ENCODE measurements at regions not wholly inside any gene's neighbourhood (a gene's known extent, or its start where the extent isn't known, plus 50 kb on each side); places are given as distances from the start of the nearest gene placed in this dataset.
A peak's percentile ranks its signal among the peaks of the same experiment; 100 is the strongest.

DNA sequence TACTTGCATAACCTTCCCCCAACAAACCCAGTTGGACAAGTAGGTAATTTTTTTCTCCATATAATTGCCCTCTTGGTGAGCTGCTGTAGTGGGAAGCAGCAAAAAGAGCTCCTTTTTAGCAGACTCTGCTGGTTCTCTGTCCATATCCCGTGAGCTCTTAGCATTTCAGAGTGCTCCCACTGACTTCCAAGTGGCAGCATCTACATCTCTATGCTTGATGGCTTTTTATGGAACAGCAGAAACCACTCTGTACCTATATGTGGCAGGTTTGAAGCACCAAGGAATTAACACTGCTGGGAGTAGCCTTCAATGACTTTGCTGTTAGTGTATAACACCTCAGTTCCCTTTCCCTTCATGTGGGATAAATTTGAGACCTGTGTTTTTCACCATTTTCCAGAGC is 168.4 kb upstream of the NHS start:
- DNase-seq, result no peak

DNA sequence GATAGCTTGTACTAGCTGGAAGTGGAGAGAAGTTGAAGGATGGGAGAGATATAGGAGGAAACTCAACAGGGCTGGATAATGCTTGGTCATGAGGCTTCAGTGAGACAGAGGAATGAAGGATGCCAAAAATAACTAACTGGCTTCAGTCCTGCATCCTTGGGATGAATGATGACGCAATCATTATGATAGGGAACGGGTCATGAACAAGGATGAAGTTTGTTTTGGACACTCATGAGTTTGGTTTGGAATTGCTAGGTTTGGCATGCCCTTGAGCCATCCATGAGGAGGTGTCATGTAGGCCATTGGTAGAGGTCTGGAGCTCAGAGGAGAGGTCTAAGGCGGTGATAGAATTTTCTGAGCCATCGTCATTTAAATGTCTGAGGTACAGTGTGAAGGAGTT is 160.0 kb upstream of the NHS start:
- DNase-seq, result no peak

- DNase-seq, result no peak
These were observed 148.3 kb upstream of the NHS start for GRCh38 chrX:17226736-17227135.

DNA sequence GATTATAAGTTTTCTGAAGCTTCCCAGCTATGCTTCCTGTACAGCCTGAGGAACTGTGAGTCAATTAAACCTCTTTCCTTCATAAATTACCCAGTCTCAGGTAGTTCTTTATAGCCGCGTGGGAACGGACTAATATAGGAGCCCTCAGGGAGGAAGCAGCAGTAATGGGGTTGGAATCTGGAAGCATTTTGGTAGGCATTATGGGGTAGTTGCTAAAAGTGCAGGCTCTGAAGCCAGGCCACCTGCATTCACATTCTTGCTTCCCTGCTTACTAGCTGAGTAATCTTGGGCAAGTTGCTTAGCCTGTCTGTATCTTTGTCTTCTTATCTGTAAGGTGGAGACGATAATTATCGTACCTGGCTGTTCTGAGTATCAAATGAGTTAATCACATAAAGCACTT is 137.9 kb upstream of the NHS start:
- DNase-seq, result no peak

DNA sequence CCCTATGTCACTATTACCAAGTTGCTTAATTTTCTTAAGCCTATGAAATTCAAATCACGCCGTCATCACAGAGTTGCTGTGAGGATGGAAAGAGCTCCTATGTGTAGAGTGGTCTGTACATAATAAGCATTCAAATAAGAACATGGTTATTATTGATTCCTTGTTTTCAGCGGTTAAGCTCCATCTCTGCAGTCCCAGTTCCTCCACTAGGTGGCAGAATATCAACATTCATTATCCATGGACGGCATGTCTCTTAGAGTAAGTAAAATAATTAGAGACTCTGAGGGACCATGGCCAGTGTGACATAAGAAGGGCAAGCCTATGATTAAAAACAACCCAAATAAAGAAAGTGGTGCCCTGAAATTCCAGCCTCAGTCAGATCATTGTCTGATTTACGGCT is 132.5 kb upstream of the NHS start:
- DNase-seq, result peak; percentile 41

DNA sequence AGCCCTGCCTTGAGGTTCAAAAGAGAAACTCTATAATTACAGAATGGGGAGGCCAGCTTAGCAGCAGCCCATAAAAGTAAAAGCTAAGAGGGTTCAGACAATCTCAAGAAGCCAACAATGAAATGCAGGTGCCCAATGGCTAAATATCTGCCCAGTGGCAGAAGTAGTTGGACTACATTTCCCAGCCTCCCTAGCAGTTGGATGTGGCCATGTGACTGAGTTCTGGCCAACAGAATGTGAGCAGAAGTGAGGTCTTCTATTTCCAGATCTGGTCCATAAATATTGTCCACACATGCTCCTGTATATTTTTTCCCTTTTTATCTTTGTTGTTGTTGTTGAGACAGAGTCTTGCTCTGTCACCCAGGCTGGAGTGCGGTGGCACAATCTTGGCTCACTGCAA is 127.9 kb upstream of the NHS start:
- no peak for DNase-seq

- DNase-seq, result no peak
These were observed 112.9 kb upstream of the NHS start for GRCh38 chrX:17262123-17262522.

- DNase-seq, result no peak
These were observed 108.9 kb upstream of the NHS start for GRCh38 chrX:17266136-17266535.

DNA sequence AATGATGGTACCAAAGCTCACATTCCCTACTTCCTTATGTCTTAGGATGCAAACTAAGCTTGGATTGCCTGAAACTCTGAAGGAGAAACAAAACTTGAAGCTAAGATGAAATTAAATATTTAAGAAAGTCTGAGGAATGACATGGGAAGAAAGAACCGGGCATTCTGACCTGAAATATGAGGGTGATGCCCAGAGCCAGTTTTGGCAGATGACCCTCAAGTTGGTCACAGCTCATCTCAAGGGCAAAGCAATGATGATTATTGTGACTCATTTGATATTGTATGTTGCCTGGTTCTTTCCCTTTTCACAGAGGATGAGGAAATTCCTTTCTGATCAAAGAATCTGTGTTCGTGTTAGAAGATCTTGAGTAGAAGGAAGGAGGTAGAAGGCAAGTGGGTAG is 96.0 kb upstream of the NHS start:
- DNase-seq, result no peak

GRCh38 chrX:17285983-17286382 is 89.0 kb upstream of the NHS start:
- DNase-seq, result no peak

DNA sequence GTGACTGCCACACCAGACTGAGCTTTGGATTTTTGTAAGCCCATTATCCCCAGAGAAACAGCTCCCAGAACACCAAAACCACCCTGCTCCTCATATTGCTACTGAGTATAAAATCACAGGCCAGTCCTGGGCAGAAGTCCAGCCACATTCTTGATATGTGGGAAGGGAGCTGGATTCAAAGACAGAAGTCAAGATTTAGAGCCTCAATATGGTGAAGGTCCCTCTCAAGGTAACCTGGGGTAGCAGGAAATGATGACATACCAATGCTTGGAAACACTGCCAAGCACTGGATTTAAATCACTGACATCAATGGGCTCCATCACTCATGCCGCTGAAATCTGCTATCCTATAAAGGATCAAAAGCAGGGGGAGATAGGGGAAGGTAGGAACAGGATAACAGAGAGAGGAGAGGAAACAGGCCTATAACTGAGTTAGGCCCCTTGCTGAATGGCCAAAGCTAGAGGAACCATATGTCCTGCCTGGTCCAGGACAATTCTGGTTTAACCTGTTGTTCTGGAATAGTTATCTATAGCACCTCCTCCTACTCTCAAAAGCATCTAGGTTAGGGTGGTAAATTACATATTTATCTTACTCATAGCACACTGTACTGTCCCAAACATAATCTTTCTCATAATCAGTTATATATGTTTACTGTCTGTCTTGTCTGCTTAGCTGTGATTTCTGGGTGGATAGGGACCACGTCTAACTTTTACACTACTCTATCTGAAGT is 83.7 kb upstream of the NHS start:
- no peak for DNase-seq

DNA sequence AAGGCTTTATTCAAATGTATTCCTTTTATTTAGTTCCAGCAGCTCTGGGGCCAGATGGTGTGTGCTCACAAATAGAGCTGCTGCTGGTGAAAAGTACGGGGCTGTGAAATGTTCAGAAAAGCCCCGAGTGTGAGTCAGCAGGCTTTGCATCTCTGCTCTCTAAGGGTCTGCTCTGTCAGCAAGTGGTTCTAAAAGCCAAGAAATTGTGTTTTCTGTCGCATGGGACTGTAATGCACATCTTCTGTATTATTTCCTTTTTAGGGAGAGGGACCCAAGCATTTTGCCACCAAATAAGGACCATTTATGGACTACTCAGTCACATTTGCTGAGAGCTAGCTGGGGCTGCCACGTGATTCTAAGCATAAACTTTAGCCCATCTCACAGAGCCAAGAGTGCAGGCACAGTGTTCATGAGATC is 82.9 kb upstream of the NHS start:
- DNase-seq, result peak; percentile 40

DNA sequence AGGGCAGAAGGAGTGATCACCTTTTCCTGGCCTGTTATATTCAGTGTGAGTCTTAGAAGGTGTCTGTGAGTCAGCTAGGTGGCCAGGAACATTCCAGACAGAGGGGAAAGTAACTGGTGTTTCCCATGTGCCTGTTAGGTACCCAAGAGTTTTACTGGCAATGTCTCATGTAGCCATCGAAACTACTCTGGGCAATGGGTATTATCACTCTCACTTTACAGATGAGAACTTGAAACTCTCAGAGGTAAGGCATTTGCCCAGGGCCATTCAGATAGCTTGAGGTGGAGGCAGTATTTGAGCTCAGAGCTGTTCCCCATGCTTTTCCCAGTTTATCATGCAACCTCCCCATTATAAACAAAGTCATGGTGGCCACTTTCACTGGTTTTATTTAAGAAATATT is 80.4 kb upstream of the NHS start:
- DNase-seq, result no peak

- DNase-seq, result no peak
These were observed 79.2 kb upstream of the NHS start for GRCh38 chrX:17295791-17296190.

DNA sequence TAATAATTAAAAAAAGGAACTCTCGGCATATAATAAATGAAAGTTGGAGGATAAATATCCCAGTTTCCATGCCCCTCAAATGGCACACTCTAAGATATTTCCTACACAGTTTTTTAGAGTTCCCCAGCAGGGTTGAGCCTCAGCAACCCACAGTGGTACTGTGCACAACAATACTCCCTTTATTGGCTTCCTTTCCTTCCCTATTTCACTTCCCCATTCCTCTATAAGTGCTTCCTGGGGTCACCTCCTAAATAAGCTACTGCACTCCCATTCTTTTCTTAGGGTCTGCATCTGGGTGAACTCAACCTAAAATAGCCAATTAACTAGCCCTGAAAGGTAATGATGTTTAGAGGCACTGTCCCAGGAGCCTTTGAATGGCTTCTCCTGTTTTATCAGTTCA is 76.4 kb upstream of the NHS start:
- DNase-seq, result no peak

- DNase-seq, result no peak
These were observed 75.8 kb upstream of the NHS start for GRCh38 chrX:17299206-17299605.

GRCh38 chrX:17323397-17323796 is 51.6 kb upstream of the NHS start:
- DNase-seq, result no peak

All from femur (tissue), 1 donor.